ENCODE measurements at regions not wholly inside any gene's neighbourhood (a gene's known extent, or its start where the extent isn't known, plus 50 kb on each side); places are given as distances from the start of the nearest gene placed in this dataset.

DNA sequence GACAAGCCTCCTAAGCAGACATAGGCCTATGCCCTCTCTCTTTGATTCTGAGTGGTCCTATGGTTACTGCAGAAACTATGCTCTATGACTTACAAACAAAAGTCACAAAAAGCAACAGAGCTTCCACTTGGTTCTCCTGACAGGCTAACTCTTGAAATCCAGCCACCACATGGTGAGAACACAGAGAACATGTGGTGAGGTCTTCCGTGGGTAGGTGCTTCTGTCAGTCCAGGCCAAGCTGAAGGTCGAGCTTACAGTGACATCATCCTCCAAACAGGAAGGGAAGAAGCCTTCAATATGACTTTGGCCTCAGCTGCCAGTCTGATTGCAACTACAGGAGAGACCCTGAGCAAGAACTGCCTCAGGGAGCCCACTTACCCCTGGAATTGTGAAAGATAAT, 265.5 kb downstream of the TBX18 start:
- TF ChIP-seq, protein P1, sequence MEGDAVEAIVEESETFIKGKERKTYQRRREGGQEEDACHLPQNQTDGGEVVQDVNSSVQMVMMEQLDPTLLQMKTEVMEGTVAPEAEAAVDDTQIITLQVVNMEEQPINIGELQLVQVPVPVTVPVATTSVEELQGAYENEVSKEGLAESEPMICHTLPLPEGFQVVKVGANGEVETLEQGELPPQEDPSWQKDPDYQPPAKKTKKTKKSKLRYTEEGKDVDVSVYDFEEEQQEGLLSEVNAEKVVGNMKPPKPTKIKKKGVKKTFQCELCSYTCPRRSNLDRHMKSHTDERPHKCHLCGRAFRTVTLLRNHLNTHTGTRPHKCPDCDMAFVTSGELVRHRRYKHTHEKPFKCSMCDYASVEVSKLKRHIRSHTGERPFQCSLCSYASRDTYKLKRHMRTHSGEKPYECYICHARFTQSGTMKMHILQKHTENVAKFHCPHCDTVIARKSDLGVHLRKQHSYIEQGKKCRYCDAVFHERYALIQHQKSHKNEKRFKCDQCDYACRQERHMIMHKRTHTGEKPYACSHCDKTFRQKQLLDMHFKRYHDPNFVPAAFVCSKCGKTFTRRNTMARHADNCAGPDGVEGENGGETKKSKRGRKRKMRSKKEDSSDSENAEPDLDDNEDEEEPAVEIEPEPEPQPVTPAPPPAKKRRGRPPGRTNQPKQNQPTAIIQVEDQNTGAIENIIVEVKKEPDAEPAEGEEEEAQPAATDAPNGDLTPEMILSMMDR (IDR thresholded peaks at IDR 0.05), result no peak
- TF ChIP-seq POLR2A (IDR thresholded peaks at IDR 0.05), result no peak

Measured in body of pancreas (tissue), 4 donors.